OCI-LY3 (cell line): ENCODE measurements at regions not wholly inside any gene's neighbourhood (a gene's known extent, or its start where the extent isn't known, plus 50 kb on each side); places are given as distances from the start of the nearest gene placed in this dataset.

Experiments
- CTCF ChIP-seq: fragments of 200-600, 300-600 bp; sonication (generic); IDR thresholded peaks from 2 replicates; pipeline ENCODE4 v1.5.1; 2014; ENCODE audit warnings: antibody characterized with exemption, low read length, low read depth
- EZH2phosphoT487 ChIP-seq: fragments of 200-600 bp; shearing (Covaris generic); IDR thresholded peaks from 2 replicates; pipeline ENCODE4 v1.6.1; 2018; ENCODE audit warnings: antibody characterized with exemption, mixed run types, low read depth

GRCh38 chr4:45636175-45636574, 487.7 kb downstream of the GABRG1 start:
- TF ChIP-seq CTCF: no peak
- TF ChIP-seq EZH2phosphoT487: no peak
